Endodermal cell (in vitro differentiated cells): ENCODE measurements at regions not wholly inside any gene's neighbourhood (a gene's known extent, or its start where the extent isn't known, plus 50 kb on each side); places are given as distances from the start of the nearest gene placed in this dataset.

Source experiments
- DNase-seq: peaks from one replicate; pipeline ENCODE4 v3.0.0-alpha.2; 2017
- H3K27ac ChIP-seq: 2 replicates; pipeline ENCODE4 v1.5.1; 2013; ENCODE audit warnings: mild to moderate bottlenecking, low read depth, low read length, moderate library complexity
- H3K27me3 ChIP-seq: 2 replicates; pipeline ENCODE4 v1.6.1; 2013; ENCODE audit warnings: mild to moderate bottlenecking, low read length, moderate library complexity; ENCODE audit not compliant: insufficient read depth, control insufficient read depth, poor library complexity, severe bottlenecking
- H3K36me3 ChIP-seq: 2 replicates; pipeline ENCODE4 v1.7.0; 2013; ENCODE audit warnings: mild to moderate bottlenecking, low read length, moderate library complexity; ENCODE audit not compliant: control insufficient read depth, insufficient read depth
- H3K4me1 ChIP-seq: one replicate; pipeline ENCODE4 v1.7.0; 2013; ENCODE audit warnings: low read length; ENCODE audit not compliant: control insufficient read depth, insufficient read depth
- H3K4me3 ChIP-seq: 2 replicates; pipeline ENCODE4 v1.5.1; 2013; ENCODE audit warnings: mild to moderate bottlenecking, low read length, moderate library complexity
- H3K9ac ChIP-seq: 2 replicates; pipeline ENCODE4 v1.6.1; 2013; ENCODE audit warnings: mild to moderate bottlenecking, low read length, moderate library complexity; ENCODE audit not compliant: poor library complexity, severe bottlenecking; ENCODE audit errors: extremely low read depth
- H3K9me3 ChIP-seq: 2 replicates; pipeline ENCODE4 v1.6.1; 2013; ENCODE audit warnings: mild to moderate bottlenecking, low read length, moderate library complexity; ENCODE audit not compliant: control insufficient read depth
- H3K27ac Mint-ChIP-seq: 2 replicates; pipeline ENCODE4 v1.8.0; 2020; ENCODE audit warnings: mixed read lengths
- H3K27me3 Mint-ChIP-seq: 2 replicates; pipeline ENCODE4 v1.8.0; 2021; ENCODE audit warnings: mild to moderate bottlenecking, mixed read lengths; ENCODE audit not compliant: insufficient read depth
- H3K36me3 Mint-ChIP-seq: 2 replicates; pipeline ENCODE4 v1.8.0; 2020; ENCODE audit warnings: low read depth, mixed read lengths
- H3K4me1 Mint-ChIP-seq: 2 replicates; pipeline ENCODE4 v1.8.0; 2020; ENCODE audit warnings: mixed read lengths
- H3K4me3 Mint-ChIP-seq: 2 replicates; pipeline ENCODE4 v1.8.0; 2020; ENCODE audit warnings: mild to moderate bottlenecking, moderate library complexity, mixed read lengths
- H3K9me3 Mint-ChIP-seq: 2 replicates; pipeline ENCODE4 v1.8.0; 2020; ENCODE audit warnings: mild to moderate bottlenecking, mixed read lengths
- WGBS, 2 experiments: methylation state at CpG; one replicate each; pipeline versions ENCODE4 v1.1.5 to v1.1.7; 2013; ENCODE audit warnings: missing lambda C conversion rate in 2 of 2, mixed read lengths in 1 of 2; ENCODE audit not compliant: insufficient coverage in 1 of 2, insufficient read length in 1 of 2; 5-methylcytosine and 5-hydroxymethylcytosine counted together
- TF ChIP-seq, protein P1 (sequence below): fragments of 200-600 bp; sonication (generic); conservative IDR thresholded peaks from 2 replicates; pipeline ENCODE4 v1.5.0; 2021; ENCODE audit warnings: antibody characterized with exemption, mild to moderate bottlenecking

DNA sequence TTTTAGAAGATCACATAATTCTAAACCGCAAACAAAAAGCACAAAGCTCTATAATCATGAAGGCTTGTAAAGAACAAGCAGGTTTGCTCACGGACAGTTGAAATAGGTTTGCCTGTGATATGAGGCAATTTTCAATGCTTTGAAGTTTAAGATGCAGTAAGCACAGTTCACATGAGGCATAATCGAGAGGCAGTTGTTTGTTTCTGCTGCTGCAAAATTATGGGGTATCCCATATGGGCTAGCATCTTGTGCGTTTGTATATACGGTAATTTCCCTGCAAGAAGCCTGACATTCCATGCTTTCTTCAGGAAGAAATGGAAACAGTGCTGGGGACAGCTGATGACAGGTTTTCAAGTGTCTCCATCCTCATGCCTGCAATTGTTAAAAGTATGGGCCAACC, 94.6 kb upstream of the MC3R start:
- H3K4me1 ChIP-seq: no peaks in the 10 kb centered on the region
- no peak overlapping the region for H3K4me3 Mint-ChIP-seq
- no peak overlapping the region for H3K27ac Mint-ChIP-seq
- no peaks in the 10 kb centered on the region for H3K4me1 Mint-ChIP-seq
- no peak overlapping the region for H3K9ac ChIP-seq
- no peak for DNase-seq
- H3K36me3 ChIP-seq: no peaks in the 10 kb centered on the region
- H3K27me3 ChIP-seq: no peaks in the 10 kb centered on the region
- H3K4me3 ChIP-seq: no peak overlapping the region
- H3K27me3 Mint-ChIP-seq: no peaks in the 10 kb centered on the region
- TF ChIP-seq, protein P1, sequence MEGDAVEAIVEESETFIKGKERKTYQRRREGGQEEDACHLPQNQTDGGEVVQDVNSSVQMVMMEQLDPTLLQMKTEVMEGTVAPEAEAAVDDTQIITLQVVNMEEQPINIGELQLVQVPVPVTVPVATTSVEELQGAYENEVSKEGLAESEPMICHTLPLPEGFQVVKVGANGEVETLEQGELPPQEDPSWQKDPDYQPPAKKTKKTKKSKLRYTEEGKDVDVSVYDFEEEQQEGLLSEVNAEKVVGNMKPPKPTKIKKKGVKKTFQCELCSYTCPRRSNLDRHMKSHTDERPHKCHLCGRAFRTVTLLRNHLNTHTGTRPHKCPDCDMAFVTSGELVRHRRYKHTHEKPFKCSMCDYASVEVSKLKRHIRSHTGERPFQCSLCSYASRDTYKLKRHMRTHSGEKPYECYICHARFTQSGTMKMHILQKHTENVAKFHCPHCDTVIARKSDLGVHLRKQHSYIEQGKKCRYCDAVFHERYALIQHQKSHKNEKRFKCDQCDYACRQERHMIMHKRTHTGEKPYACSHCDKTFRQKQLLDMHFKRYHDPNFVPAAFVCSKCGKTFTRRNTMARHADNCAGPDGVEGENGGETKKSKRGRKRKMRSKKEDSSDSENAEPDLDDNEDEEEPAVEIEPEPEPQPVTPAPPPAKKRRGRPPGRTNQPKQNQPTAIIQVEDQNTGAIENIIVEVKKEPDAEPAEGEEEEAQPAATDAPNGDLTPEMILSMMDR: no peak
- 81 to 84% methylated on average over 4 to 5 of the region's 5 CpGs for WGBS, 2 experiments
- peaks cover 2% of the 10 kb centered on the region for H3K36me3 Mint-ChIP-seq
- H3K9me3 ChIP-seq: peaks cover 95% of the 10 kb centered on the region
- H3K9me3 Mint-ChIP-seq: peaks cover 50% of the 10 kb centered on the region
- H3K27ac ChIP-seq: no peak overlapping the region

DNA sequence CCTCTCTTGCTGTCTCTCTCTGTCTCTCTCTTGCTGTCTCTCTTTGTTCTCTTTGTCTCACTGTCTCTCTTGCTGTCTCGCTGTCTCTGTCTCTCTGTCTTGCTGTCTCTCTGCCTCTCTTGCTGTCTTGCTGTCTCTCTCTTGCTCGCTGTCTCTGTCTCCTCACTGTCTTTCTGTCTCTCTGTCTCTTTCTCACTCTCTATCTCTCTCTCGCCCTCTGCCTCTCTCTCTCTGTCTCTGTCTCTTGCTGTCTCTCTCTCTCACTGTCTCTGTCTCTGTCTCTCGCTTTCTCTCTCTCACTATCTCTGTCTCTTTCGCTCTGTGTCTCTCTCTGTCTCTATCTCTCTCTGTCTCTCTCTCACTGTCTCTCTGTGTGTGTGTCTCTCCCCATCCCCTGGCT, 92.9 kb upstream of the MC3R start:
- H3K4me3 ChIP-seq: no peak overlapping the region
- H3K36me3 ChIP-seq: no peaks in the 10 kb centered on the region
- H3K27me3 Mint-ChIP-seq: no peaks in the 10 kb centered on the region
- H3K36me3 Mint-ChIP-seq: peaks cover 2% of the 10 kb centered on the region
- no peak for DNase-seq
- no peaks in the 10 kb centered on the region for H3K27me3 ChIP-seq
- peaks cover 94% of the 10 kb centered on the region for H3K9me3 ChIP-seq
- no peak overlapping the region for H3K9ac ChIP-seq
- no peak overlapping the region for H3K4me3 Mint-ChIP-seq
- no peaks in the 10 kb centered on the region for H3K4me1 Mint-ChIP-seq
- H3K9me3 Mint-ChIP-seq: peaks cover 67% of the 10 kb centered on the region
- TF ChIP-seq, protein P1: no peak
- no peak overlapping the region for H3K27ac ChIP-seq
- H3K4me1 ChIP-seq: no peaks in the 10 kb centered on the region
- no peak overlapping the region for H3K27ac Mint-ChIP-seq
- WGBS, 2 experiments: 54 to 62% methylated on average over 5 of the region's 5 CpGs

GRCh38 chr20:56157530-56158203, 90.9 kb upstream of the MC3R start:
- WGBS, 2 experiments: 71 to 82% methylated on average over 3 to 12 of the region's 12 CpGs
- DNase-seq: no peak
- H3K27ac Mint-ChIP-seq: no peak overlapping the region
- Histone ChIP-seq H3K9ac (no peak overlapping the region), H3K27me3 (no peaks in the 10 kb centered on the region), H3K4me3 (no peak overlapping the region), H3K27ac (no peak overlapping the region), H3K9me3 (peaks cover 93% of the 10 kb centered on the region), H3K4me1 (no peaks in the 10 kb centered on the region), H3K36me3 (no peaks in the 10 kb centered on the region)
- no peaks in the 10 kb centered on the region for H3K27me3 Mint-ChIP-seq
- TF ChIP-seq, protein P1: no peak
- H3K36me3 Mint-ChIP-seq: peaks cover 2% of the 10 kb centered on the region
- no peaks in the 10 kb centered on the region for H3K4me1 Mint-ChIP-seq
- peaks cover 85% of the 10 kb centered on the region for H3K9me3 Mint-ChIP-seq
- no peak overlapping the region for H3K4me3 Mint-ChIP-seq
